ENCODE measurements at regions not wholly inside any gene's neighbourhood (a gene's known extent, or its start where the extent isn't known, plus 50 kb on each side); places are given as distances from the start of the nearest gene placed in this dataset.

GRCh38 chr4:74654230-74654681, 140.1 kb downstream of the BTC start (continued):
- TF ChIP-seq HOMEZ (CRISPR knock-in tag; IDR thresholded peaks at IDR 0.05; ENCODE audit: low read depth) (peak; percentile 97), FOXK1 (CRISPR knock-in tag; IDR thresholded peaks at IDR 0.05; ENCODE audit: borderline replicate concordance, low read depth) (peak; percentile 87), XBP1 (CRISPR knock-in tag; IDR thresholded peaks at IDR 0.05) (0 out of 2 replicates have a peak, but pooled peaks have one; percentile 39), SAFB2 (CRISPR knock-in tag; IDR thresholded peaks at IDR 0.05; ENCODE audit: borderline replicate concordance, low read depth) (no peak), DDIT3 (CRISPR knock-in tag; IDR thresholded peaks at IDR 0.05) (peak; percentile 96), ZNF331 (CRISPR knock-in tag; IDR thresholded peaks at IDR 0.05) (peak; percentile 91; the same call in 1 of the 2 replicates), MYC (CRISPR knock-in tag; IDR thresholded peaks at IDR 0.05; ENCODE audit: borderline replicate concordance) (no peak), ARID5B (CRISPR knock-in tag; IDR thresholded peaks at IDR 0.05) (peak; percentile 100), FOSL1 (CRISPR knock-in tag; IDR thresholded peaks at IDR 0.05; ENCODE audit: borderline replicate concordance) (peak; percentile 48; the same call in 1 of the 2 replicates), ZNF547 (CRISPR knock-in tag; IDR thresholded peaks at IDR 0.05) (0 out of 2 replicates have a peak, but pooled peaks have one; percentile 38), HOXD1 (CRISPR knock-in tag; IDR thresholded peaks at IDR 0.05) (0 out of 2 replicates have a peak, but pooled peaks have one; percentile 60), MEF2D (CRISPR knock-in tag; IDR thresholded peaks at IDR 0.05) (peak; percentile 76), ZNF749 (CRISPR knock-in tag; IDR thresholded peaks at IDR 0.05; ENCODE audit: borderline replicate concordance) (peak; percentile 48; the same call in 1 of the 2 replicates), ATF7 (IDR thresholded peaks at IDR 0.05) (peak; percentile 84), ATF7 (CRISPR knock-in tag; IDR thresholded peaks at IDR 0.05) (peak; percentile 62; the same call in 1 of the 2 replicates)
- TF ChIP-seq, protein P1, sequence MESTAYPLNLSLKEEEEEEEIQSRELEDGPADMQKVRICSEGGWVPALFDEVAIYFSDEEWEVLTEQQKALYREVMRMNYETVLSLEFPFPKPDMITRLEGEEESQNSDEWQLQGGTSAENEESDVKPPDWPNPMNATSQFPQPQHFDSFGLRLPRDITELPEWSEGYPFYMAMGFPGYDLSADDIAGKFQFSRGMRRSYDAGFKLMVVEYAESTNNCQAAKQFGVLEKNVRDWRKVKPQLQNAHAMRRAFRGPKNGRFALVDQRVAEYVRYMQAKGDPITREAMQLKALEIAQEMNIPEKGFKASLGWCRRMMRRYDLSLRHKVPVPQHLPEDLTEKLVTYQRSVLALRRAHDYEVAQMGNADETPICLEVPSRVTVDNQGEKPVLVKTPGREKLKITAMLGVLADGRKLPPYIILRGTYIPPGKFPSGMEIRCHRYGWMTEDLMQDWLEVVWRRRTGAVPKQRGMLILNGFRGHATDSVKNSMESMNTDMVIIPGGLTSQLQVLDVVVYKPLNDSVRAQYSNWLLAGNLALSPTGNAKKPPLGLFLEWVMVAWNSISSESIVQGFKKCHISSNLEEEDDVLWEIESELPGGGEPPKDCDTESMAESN (CRISPR knock-in tag; conservative IDR thresholded peaks at IDR 0.05): peak; percentile 58; the same call in 1 of the 2 replicates
- TF ChIP-seq, protein P2, sequence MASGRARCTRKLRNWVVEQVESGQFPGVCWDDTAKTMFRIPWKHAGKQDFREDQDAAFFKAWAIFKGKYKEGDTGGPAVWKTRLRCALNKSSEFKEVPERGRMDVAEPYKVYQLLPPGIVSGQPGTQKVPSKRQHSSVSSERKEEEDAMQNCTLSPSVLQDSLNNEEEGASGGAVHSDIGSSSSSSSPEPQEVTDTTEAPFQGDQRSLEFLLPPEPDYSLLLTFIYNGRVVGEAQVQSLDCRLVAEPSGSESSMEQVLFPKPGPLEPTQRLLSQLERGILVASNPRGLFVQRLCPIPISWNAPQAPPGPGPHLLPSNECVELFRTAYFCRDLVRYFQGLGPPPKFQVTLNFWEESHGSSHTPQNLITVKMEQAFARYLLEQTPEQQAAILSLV (CRISPR knock-in tag; IDR thresholded peaks at IDR 0.05; ENCODE audit: borderline replicate concordance): no peak
- TF ChIP-seq, protein P3, sequence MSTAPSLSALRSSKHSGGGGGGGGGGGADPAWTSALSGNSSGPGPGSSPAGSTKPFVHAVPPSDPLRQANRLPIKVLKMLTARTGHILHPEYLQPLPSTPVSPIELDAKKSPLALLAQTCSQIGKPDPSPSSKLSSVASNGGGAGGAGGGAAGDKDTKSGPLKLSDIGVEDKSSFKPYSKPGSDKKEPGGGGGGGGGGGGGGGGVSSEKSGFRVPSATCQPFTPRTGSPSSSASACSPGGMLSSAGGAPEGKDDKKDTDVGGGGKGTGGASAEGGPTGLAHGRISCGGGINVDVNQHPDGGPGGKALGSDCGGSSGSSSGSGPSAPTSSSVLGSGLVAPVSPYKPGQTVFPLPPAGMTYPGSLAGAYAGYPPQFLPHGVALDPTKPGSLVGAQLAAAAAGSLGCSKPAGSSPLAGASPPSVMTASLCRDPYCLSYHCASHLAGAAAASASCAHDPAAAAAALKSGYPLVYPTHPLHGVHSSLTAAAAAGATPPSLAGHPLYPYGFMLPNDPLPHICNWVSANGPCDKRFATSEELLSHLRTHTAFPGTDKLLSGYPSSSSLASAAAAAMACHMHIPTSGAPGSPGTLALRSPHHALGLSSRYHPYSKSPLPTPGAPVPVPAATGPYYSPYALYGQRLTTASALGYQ (CRISPR knock-in tag; IDR thresholded peaks at IDR 0.05): peak; percentile 89
